Epithelial cell of proximal tubule (primary cell): ENCODE measurements at regions not wholly inside any gene's neighbourhood (a gene's known extent, or its start where the extent isn't known, plus 50 kb on each side); places are given as distances from the start of the nearest gene placed in this dataset.
A peak's percentile ranks its signal among the peaks of the same experiment; 100 is the strongest.

ENCODE experiments used
- DNase-seq: peaks from one replicate; pipeline ENCODE4 v3.0.0-alpha.2; 2011; ENCODE audit warnings: low read depth
- H3K4me3 ChIP-seq: 2 replicates; pipeline ENCODE4 v1.5.1; 2011; ENCODE audit warnings: low read depth, mild to moderate bottlenecking, low read length
- CTCF ChIP-seq: conservative IDR thresholded peaks from 2 replicates; pipeline ENCODE4 v1.5.1; 2012; ENCODE audit warnings: low read depth, mild to moderate bottlenecking, low read length

GRCh38 chr20:7091655-7092054 is 324.2 kb downstream of the BMP2 start:
- no peak overlapping the region for H3K4me3 ChIP-seq
- no peak for DNase-seq
- no peak for TF ChIP-seq CTCF

GRCh38 chr20:7094438-7094997 is 327.0 kb downstream of the BMP2 start:
- DNase-seq, result peak; percentile 13
- peak; percentile 91 for TF ChIP-seq CTCF
- H3K4me3 ChIP-seq, result no peak overlapping the region

GRCh38 chr20:7106910-7107309 is 339.4 kb downstream of the BMP2 start:
- H3K4me3 ChIP-seq, result no peak overlapping the region
- DNase-seq, result no peak
- no peak for TF ChIP-seq CTCF

GRCh38 chr20:7108929-7109328 is 341.4 kb downstream of the BMP2 start:
- TF ChIP-seq CTCF, result no peak
- DNase-seq, result no peak

DNA sequence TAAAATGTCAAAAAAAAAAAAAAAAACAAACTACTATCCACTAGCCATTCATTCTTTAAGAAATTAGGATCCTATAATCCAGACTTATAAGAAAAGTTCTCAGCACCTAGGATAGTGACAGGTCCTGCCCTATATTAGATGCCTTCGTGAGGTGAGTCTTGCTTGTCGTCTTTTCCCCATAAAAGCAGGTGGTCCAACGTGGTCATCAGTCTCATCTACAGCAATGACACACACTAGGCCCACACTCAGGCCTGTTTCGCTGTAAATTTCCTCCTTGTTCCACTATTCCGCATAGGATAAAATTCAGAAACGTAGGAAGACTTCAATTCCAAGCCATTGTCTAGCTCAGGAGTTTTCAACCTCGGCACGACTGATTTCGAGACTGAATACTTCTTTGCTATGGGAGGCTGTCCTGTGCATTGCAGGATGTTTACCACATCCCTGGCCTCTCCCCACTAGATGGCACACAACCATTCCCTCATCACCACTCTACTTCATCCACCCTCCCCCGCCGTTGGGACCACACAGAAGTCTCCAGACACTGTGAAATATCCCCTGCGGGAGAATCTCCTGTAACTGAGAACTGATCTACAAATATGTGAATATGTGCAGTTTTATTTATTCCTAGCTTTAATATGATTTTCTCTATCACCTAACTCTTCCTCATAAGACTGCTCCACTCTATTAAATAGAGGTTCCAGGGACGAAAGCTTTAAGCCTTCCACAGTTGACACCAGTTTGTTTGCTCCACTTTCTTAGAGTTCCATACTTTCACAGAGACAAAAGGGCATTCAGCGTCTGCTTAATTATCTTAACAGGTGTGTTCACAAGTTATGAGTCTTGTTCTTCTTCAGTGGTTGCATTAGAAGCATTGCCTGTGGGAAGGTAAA is 346.3 kb downstream of the BMP2 start:
- no peak for DNase-seq
- peak; percentile 84 for TF ChIP-seq CTCF

More at GRCh38 chr20:7108929-7109328, 341.4 kb downstream of the BMP2 start:
- no peak overlapping the region for H3K4me3 ChIP-seq

DNA sequence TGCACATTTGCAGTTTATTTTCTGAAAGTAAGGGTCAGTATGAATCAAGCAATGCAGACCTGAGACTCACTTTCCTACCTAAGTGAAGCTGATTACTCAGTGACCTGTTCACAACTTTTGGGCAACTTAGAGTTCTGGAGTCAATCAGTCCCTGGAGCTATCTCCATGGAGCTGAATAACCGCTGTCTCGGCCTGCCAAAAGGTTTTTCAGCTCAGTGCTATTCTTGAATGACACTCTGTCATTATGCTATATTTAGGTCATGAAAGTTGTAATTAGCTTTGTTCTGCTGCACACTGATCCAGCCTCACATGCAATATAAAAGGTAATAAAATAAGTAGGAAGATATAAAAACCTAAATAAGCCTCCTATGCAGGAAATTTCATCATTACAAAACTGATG is 356.0 kb downstream of the BMP2 start:
- H3K4me3 ChIP-seq, result no peak overlapping the region
- DNase-seq, result no peak
- TF ChIP-seq CTCF, result no peak

More for the DNA sequence above, 346.3 kb downstream of the BMP2 start:
- H3K4me3 ChIP-seq, result no peak overlapping the region
